AG04450 (cell line): ENCODE measurements at regions not wholly inside any gene's neighbourhood (a gene's known extent, or its start where the extent isn't known, plus 50 kb on each side); places are given as distances from the start of the nearest gene placed in this dataset.
"Not testable (repeated sequence)": the region's sequence is repeated elsewhere in the genome, so short reads cannot be mapped to it uniquely, and the experiment has no call there.

ENCODE experiments used
- CTCF ChIA-PET: fragments of 300-600, 350-600 bp; formaldehyde crosslinking; extraction: SDS; loops from one replicate; lab custom pipeline; 2022; ENCODE audit warnings: antibody characterized with exemption, inconsistent platforms; lab: Charles Lee
- POLR2A ChIA-PET: fragments of 350-600 bp; formaldehyde crosslinking; extraction: SDS; loops from one replicate; lab custom pipeline; 2021; ENCODE audit warnings: antibody characterized with exemption, inconsistent platforms; lab: Yijun Ruan, JAX
- DNase-seq: peaks from one replicate; pipeline ENCODE4 v3.0.0-alpha.2; 2011; ENCODE audit warnings: low read depth, low spot score
- H3K27ac ChIP-seq: one replicate; pipeline ENCODE4 v1.5.1; 2012; ENCODE audit warnings: low read depth, low read length, control low read depth
- H3K27me3 ChIP-seq: one replicate; pipeline ENCODE4 v1.6.0; 2012; ENCODE audit warnings: low read length; ENCODE audit not compliant: control insufficient read depth, insufficient read depth
- H3K4me3 ChIP-seq: 2 replicates; pipeline ENCODE4 v1.5.1; 2011; ENCODE audit warnings: mild to moderate bottlenecking, low read depth, low read length, control low read depth
- H3K9me3 ChIP-seq: 2 replicates; pipeline ENCODE4 v1.5.1; 2012; ENCODE audit warnings: low read length; ENCODE audit not compliant: control insufficient read depth, insufficient read depth

DNA sequence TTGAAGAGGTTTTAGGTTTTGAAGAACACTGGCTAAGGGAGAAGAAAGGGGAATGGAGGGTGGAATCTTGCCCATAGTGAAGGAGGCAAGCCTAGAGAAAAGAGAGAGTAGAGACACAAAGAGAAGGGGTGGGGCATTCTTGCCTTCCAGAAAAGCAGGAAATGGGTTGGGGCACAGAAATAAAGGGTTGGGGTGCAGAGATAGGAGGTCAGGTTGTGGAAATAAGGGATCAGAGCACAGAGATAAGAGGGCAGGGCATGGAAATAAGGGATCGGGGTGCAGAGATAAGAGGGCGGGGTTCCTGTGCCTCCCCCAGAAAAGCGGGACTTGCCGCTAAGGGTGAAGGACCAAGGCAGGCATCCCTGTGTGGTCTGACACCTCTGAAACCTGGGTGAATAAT lies 69.9 kb downstream of the ALG1L2 start:
- H3K27me3 ChIP-seq, POLR2A ChIA-PET, DNase-seq, H3K27ac ChIP-seq, H3K4me3 ChIP-seq, H3K9me3 ChIP-seq, CTCF ChIA-PET: not testable (repeated sequence)

DNA sequence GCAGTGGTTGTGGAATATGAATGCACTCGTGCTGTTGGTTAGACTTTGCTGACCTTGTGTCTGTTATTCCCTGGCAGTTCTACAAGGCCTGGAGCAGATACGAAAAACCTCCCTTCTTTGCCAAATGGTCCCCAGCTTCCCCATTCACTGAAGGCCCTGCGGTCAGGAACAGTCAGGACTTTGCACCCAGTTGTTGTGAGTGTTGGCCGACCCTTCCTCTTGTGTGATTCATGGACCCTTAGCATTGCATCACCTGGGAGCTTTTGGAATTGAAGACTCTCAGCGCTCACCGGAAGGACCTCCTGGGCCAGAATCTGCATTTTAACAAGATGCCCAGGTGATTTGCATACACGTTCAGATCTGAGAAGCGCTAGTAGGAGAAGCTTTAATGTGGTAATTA lies 71.6 kb downstream of the ALG1L2 start:
- H3K4me3 ChIP-seq, DNase-seq, H3K27me3 ChIP-seq, CTCF ChIA-PET, H3K27ac ChIP-seq, POLR2A ChIA-PET, H3K9me3 ChIP-seq: not testable (repeated sequence)

DNA sequence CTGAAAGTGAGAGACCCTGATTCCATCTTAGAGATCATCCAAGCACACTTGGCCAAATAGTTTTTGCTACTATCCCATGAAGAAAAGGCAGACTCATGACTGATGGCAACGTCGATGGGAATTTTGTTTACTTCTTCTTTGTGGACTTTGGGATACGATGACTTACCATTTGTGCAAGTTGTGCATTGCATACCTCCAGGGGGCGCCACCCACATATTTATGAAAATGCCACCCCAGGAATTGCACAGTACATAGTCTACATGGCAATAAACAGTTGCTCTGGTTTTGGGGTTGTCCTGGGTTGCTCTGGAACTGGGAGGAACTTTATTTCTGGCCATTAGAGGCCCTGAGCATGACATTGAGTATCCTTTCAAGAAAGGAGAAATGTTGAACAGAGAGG lies 73.8 kb downstream of the ALG1L2 start:
- CTCF ChIA-PET, H3K27ac ChIP-seq, H3K9me3 ChIP-seq, DNase-seq, H3K4me3 ChIP-seq, H3K27me3 ChIP-seq, POLR2A ChIA-PET: not testable (repeated sequence)

DNA sequence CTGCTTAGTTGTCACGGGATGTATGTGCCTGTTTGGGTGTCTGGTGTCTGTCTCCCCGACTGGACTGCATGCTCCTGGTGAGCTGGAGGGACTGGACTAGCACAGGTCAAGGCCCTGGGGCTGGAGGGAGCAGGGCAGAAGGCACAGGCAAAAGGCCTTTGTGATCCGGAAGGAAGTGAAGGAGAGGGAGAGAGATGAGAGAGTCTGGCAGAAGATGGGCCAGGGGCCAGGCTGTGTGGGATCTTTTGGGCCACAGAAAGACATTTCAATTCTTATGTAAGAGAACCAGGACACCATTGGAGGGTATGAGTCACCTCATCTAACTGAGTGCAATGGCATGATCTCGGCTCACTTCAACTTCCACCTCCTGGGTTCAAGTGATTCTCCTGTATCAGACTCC lies 85.2 kb downstream of the ALG1L2 start:
- H3K4me3 ChIP-seq, CTCF ChIA-PET, H3K27ac ChIP-seq, H3K9me3 ChIP-seq, H3K27me3 ChIP-seq, DNase-seq, POLR2A ChIA-PET: not testable (repeated sequence)

DNA sequence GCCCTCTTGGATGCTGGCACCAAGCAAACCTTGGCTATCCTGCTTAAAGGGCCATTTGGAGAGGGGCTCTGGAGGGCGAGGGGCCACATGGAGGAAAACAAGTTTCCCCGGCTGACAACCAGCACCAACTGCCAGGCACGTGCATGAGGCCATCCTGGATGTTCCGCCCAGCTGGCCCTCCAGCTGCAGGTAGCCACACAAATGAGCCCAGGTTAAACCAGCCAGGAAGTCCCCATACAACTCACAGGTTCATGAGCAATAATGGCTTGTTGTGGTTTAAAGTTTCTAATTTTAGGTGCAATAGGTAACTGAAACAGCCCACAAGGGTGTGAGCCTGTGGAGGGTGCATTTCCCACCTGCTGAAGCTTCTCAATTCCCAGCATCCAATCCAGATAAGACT lies 93.6 kb downstream of the ALG1L2 start:
- H3K27ac ChIP-seq, H3K9me3 ChIP-seq, POLR2A ChIA-PET, DNase-seq, H3K27me3 ChIP-seq, CTCF ChIA-PET, H3K4me3 ChIP-seq: not testable (repeated sequence)

DNA sequence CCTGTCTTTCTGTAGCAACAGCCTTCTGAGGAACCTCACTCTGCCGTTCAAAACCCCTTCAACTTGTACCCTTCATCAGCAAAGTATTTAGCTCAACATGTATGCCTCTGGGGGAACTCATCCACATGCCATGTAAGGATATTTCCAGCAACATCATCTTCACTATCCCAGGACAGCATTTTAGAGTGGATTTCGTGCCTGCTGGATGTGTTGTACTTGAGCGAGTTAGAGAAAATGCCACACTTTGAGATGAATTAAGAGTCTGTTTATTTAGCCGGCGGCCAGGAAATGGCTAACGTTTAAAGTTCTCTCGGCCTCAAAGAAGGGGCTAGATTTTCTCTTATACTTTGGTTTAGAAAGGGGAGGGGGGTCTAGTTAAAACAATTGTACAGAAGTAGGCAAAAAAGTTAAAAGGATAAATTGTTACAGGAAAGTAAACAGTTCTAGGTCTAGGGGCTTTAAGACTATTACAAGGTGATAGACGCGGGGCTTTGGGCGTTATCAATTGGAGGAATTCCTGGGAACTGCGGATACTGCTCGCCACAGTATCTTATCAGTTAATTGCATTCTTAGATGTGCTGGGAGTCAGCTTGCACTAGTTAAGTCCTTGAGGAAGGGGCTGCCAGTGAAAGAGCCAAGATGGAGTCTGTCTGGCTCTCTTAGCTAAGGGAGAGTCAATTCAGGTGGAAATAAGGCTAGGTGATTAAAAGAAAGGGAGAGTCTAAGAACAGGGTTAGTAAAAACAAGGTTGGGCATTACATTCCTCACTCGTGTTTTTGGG lies 95.0 kb downstream of the ALG1L2 start:
- POLR2A ChIA-PET, H3K4me3 ChIP-seq, H3K9me3 ChIP-seq, H3K27me3 ChIP-seq, CTCF ChIA-PET, H3K27ac ChIP-seq, DNase-seq: not testable (repeated sequence)

DNA sequence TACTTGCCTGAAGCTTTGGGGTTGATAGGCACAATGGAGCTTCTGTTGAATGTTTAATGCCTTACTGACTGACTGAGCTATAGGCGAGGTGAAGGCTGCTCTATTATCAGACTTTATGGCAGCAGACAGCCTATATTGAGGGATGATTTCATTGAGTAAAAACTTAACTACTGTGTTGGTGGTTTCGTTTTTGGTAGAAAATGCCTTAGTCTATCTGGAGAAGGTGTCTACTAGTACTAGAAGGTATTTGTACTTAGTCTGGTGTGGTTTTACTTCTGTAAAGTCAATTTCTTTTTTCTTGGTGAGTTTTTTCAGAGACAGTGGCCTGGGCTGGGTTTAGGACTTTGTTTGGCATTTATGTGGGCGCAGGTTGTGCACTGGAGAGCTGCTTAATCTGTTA lies 97.2 kb downstream of the ALG1L2 start:
- H3K9me3 ChIP-seq, H3K27me3 ChIP-seq, POLR2A ChIA-PET, H3K27ac ChIP-seq, DNase-seq, CTCF ChIA-PET, H3K4me3 ChIP-seq: not testable (repeated sequence)

DNA sequence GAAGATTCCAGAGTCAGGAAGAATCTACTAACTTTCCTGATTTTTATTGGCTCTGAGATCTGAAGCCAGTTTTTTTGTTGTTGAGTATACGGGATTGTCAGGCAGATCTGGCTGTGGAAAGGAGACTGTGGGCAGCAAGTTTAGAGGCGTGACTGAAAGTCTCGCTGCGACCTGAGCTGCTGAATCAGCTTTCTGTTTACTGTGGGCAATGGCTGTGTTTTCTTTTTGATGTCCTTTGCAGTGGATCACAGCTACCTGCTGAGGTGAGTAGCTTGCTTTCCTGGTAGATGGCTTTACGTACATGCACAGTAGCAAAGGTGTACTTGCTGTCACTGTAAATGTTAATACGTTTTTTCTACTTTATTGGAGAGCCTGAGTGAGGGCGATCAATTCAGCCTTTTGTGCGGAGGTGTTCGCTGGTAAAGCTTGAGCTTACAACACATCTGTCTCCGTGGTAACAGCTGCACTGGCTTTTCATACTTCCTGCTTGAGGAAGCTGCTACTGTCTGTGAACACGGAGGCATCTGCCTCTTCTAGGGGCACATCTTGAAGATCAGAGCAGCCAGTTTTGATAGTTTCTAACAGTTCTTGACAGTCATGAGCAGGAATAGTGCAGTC lies 97.8 kb downstream of the ALG1L2 start:
- H3K27me3 ChIP-seq, H3K9me3 ChIP-seq, DNase-seq, POLR2A ChIA-PET, CTCF ChIA-PET, H3K27ac ChIP-seq: not testable (repeated sequence)
- peak overlapping the region; percentile 25; the same call in 1 of the 2 replicates for H3K4me3 ChIP-seq

DNA sequence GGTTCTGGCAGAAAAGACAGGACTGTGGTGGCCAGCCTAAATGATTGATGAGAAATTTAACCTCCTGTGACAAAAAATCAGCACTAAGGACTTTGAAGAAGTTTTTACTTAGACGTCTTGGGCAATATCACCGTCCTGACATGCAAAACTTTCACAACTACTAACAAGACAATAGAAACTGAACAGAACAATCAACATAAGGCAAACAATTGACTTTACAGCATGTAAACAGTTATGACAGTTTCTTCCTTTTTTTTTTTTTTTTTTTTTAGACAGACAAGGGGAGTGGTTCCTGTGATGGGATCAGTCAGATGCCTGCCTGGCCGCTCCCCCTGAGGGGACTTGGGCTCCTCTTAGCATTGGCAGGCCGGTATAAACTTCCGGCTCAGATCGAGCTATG lies 100.8 kb downstream of the ALG1L2 start:
- H3K4me3 ChIP-seq, H3K9me3 ChIP-seq, CTCF ChIA-PET, DNase-seq, H3K27ac ChIP-seq, POLR2A ChIA-PET, H3K27me3 ChIP-seq: not testable (repeated sequence)

DNA sequence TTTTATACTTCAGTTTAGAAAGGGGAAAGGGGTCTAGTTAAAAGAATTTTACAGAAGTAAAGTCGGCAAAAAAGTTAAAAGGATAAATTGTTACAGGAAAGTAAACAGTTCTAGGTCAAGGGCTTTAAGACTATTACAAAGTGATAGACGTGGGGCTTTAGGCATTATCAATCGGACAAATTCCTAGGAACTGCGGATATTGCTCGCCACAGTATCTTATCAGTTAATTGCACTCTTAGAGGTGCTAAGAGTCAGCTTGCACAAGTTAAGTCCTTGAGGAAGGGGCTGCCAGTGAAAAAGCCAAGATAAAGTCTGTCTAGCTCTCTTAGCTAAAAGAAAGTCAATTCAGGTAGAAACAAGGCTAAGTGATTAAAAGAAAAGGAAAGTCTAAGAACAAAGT lies 102.1 kb downstream of the ALG1L2 start:
- CTCF ChIA-PET, H3K9me3 ChIP-seq, DNase-seq, H3K4me3 ChIP-seq, H3K27me3 ChIP-seq, POLR2A ChIA-PET, H3K27ac ChIP-seq: not testable (repeated sequence)

DNA sequence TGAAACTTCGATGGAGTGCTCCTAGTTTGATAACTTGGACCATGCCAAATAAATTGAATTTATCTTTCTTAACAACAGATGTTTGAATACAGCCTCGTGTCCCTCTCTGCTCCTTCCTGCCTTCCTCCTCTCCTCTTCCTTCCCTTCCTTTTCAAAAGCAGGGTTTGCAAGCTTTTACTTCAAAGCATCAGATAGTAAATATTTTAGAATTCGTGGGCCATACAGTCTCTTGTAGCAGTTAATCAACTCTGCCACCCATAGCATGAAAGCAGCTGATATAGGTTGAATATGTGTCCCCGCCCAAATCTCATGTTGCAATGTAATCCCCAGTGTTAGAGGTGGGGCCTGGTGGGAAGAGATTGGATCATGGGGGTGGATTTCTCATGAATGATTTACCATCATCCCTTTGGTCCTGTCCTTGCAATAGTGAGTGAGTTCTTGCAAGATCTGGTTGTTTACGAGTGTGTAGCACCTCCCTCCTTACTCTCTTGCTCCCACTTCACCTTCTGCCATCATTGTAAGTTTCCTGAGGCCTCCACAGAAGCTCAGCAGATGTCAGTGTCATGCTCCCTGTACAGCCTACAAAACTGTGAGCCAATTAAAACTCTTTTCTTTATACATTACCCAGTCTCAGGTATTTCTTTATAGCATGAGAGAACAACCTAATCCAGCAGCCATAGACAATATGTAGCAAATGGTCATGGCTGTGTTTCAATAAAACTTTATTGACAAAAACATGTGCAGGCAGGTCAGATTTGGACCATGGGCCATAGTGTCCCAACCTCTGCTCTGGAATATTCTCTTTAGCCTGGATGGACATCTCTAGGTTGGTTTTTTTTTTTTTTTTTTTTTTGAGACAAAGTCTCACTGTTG lies 102.8 kb downstream of the ALG1L2 start:
- H3K27ac ChIP-seq, DNase-seq, H3K9me3 ChIP-seq, CTCF ChIA-PET, POLR2A ChIA-PET, H3K4me3 ChIP-seq, H3K27me3 ChIP-seq: not testable (repeated sequence)

DNA sequence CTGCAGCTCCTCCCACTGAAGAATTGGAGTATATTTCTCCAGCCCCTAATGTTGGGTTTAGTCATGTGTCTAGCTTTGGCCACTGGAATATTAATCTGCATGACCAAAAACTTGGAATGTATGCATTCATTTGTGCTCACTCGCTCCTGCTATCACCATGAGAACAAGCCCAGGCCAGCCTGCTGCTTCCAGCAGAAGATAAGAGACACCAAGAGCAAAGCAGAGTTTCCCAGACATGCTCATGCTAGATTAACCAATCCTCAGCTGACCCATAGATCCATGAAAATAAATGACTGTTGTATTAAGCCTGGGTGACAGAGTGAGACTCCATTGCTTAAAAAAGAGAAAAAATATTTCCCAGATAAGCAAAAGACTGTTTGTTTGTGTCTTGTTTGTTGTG lies 119.6 kb downstream of the ALG1L2 start:
- H3K9me3 ChIP-seq, DNase-seq, CTCF ChIA-PET, H3K27me3 ChIP-seq, POLR2A ChIA-PET, H3K27ac ChIP-seq, H3K4me3 ChIP-seq: not testable (repeated sequence)
